Heart left ventricle (tissue), 16 donors: ENCODE measurements at regions not wholly inside any gene's neighbourhood (a gene's known extent, or its start where the extent isn't known, plus 50 kb on each side); places are given as distances from the start of the nearest gene placed in this dataset.

ENCODE experiments used
- ATAC-seq, 4 donors: fragments of 200-7000 bp; cut with Tn5 transposase; one replicate each; pipeline ENCODE4 v1.9.1; 2020 to 2022; ENCODE audit warnings: moderate library complexity in 4 of 4, mild to moderate bottlenecking in 3 of 4, moderate number of reproducible peaks in 1 of 4
- DNase-seq, 5 donors: peaks; one replicate each; pipeline ENCODE4 v3.0.0-alpha.2; 2020
- H3K27ac ChIP-seq, 12 donors: fragments of 200-600 bp; sonication (generic) in 4 of 12; one replicate each; pipeline versions ENCODE4 v1.5.0 to v1.8.0; 2016 to 2022; ENCODE audit warnings: mild to moderate bottlenecking in 2 of 12
- H3K27me3 ChIP-seq, 9 donors: fragments of 200-600 bp; sonication (generic) in 2 of 9; one replicate each; pipeline versions ENCODE4 v1.5.1 to v1.8.0; 2016 to 2022; ENCODE audit warnings: mild to moderate bottlenecking in 3 of 9
- H3K36me3 ChIP-seq, 9 donors: fragments of 200-600 bp; sonication (generic) in 2 of 9; one replicate each; pipeline versions ENCODE4 v1.5.0 to v1.8.0; 2018 to 2022; ENCODE audit warnings: mild to moderate bottlenecking in 2 of 9
- H3K4me1 ChIP-seq, 12 donors: fragments of 200-600 bp; sonication (generic) in 4 of 12; one replicate each; pipeline versions ENCODE4 v1.5.0 to v1.8.0; 2016 to 2022; ENCODE audit warnings: mild to moderate bottlenecking in 3 of 12
- H3K4me3 ChIP-seq, 12 donors: fragments of 200-600 bp; sonication (generic) in 4 of 12; one replicate each; pipeline versions ENCODE4 v1.5.0 to v1.8.0; 2017 to 2022; ENCODE audit warnings: mild to moderate bottlenecking in 9 of 12, moderate library complexity in 4 of 12
- H3K9me3 ChIP-seq, 12 donors: fragments of 200-600 bp; sonication (generic) in 4 of 12; one replicate each; pipeline versions ENCODE4 v1.5.0 to v1.8.0; 2016 to 2022; ENCODE audit warnings: mild to moderate bottlenecking in 1 of 12
- POLR2A ChIP-seq, 2 donors: fragments of 450-650 bp; IDR thresholded peaks; one replicate each; pipeline ENCODE4 v1.6.1; 2017; ENCODE audit warnings: antibody characterized with exemption in 2 of 2, mild to moderate bottlenecking in 2 of 2, moderate library complexity in 2 of 2
- WGBS, 4 donors: extraction: QIAGEN DNeasy Blood & Tissue Kit in 2 of 4; methylation state at CpG; one replicate each; pipeline versions ENCODE4 v1.1.5 to v1.1.7; 2013 to 2018; 5-methylcytosine and 5-hydroxymethylcytosine counted together
- intact Hi-C, 10 donors: fragments of 100-400 bp; cut with DNase I; formaldehyde crosslinking; loops; one replicate each; pipeline versions ENCODE4 v1.11.1 to v1.14.2; 2022
- TF ChIP-seq, protein P1 (sequence below), 12 donors: fragments of 200-600 bp; sonication (generic) in 4 of 12; IDR thresholded peaks; one replicate each; pipeline versions ENCODE4 v1.5.0 to v1.8.0; 2018 to 2022; ENCODE audit warnings: antibody characterized with exemption in 12 of 12, mild to moderate bottlenecking in 5 of 12
- donor health status: ischemic (EF 13 %, LVEDD 7.1; RV severe dilation, severe dysfunction).
- donor health status: healthy with polysubstance abuse.
- donor health status: DM: no; HTN: yes; CAD: no.
- donor health status: DM: no; HTN: no; CAD: no.
- donor health status: ischemic (EF 25% LVEDD 6.9; RV normal size, moderate dysfunction).
- donor health status: ischemic (EF 25% LVEDD 5.7; RV mildly dilated, moderate dysfunction).
- donor health status: healthy.
- donor health status: DM: yes; HTN: yes; CAD: no.
- donor health status: ischemic (EF 35%, LVEDD 5.7; RV mildly dilated, moderate dysfunction).
- donor health status: nonischemic (EF 11% LVEDD 7.7; RV severe dilation, severe dysfunction).
- donor health status: DM: yes; HTN: yes; CAD: no.
- donor health status: PGD.
- donor health status: ischemic (EF 29% LVEDD 5.4; RV normal size, mild dysfunction).
- donor health status: nonischemic (EF 23%, LVEDD 6.1; RV moderate dilation, normal function).

DNA sequence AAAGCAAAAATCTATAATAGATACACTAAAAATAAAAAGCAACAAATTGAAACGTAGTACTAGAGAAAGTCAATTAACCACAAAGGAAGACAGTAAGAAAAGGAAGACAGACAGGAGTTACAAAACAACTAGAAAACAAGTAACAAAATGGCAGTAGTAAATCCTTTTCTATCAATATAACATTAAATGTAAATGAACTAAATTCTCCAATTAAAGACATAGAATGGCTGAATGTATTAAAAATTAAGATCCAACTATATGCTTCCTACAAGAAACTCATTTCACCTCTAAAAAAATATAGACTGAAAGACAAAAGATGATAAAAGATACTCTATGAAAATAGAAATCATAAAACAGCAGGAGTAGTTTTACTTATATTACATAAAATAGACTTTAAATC, 79.1 kb downstream of the CTH start:
- intact Hi-C loops = no loop called here
- TF ChIP-seq, protein P1, sequence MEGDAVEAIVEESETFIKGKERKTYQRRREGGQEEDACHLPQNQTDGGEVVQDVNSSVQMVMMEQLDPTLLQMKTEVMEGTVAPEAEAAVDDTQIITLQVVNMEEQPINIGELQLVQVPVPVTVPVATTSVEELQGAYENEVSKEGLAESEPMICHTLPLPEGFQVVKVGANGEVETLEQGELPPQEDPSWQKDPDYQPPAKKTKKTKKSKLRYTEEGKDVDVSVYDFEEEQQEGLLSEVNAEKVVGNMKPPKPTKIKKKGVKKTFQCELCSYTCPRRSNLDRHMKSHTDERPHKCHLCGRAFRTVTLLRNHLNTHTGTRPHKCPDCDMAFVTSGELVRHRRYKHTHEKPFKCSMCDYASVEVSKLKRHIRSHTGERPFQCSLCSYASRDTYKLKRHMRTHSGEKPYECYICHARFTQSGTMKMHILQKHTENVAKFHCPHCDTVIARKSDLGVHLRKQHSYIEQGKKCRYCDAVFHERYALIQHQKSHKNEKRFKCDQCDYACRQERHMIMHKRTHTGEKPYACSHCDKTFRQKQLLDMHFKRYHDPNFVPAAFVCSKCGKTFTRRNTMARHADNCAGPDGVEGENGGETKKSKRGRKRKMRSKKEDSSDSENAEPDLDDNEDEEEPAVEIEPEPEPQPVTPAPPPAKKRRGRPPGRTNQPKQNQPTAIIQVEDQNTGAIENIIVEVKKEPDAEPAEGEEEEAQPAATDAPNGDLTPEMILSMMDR (IDR thresholded peaks at IDR 0.05) = no peak
- no peak for TF ChIP-seq POLR2A (IDR thresholded peaks at IDR 0.05)
- Histone ChIP-seq H3K36me3 (no peaks in the 10 kb centered on the region), H3K9me3 (peaks cover 0 to 4% (median 0%) of the 10 kb centered on the region in 12 donors), H3K27ac (no peak overlapping the region), H3K4me3 (no peak overlapping the region), H3K4me1 (peaks cover 0 to 13% (median 3%) of the 10 kb centered on the region in 12 donors), H3K27me3 (no peaks in the 10 kb centered on the region)
- 89 to 95% (median 94%) methylated on average over 1 of the region's 1 CpG for whole genome bisulfite sequencing, 4 donors
- DNase-seq = no peak
- ATAC-seq = no peak

DNA sequence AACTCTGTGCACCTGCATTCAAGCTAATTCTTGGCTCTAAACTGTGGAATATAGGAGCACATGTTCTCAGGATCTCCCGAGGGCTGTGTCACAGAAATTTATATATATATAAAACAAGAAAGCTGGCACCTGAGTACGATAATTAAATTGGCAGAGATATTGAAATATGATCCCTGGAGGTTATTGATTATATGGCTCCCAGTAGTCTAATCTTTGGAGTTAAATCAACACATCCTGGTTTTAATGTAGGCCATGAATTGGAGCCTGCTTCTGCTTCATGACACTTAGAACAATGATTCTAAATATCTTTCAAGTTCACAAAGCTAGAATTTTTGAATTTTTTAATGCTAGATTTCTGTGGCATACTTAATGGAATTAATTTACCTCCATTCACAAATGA, 84.3 kb downstream of the CTH start:
- 76 to 80% (median 79%) methylated on average over 2 of the region's 2 CpGs for WGBS, 4 donors

DNA sequence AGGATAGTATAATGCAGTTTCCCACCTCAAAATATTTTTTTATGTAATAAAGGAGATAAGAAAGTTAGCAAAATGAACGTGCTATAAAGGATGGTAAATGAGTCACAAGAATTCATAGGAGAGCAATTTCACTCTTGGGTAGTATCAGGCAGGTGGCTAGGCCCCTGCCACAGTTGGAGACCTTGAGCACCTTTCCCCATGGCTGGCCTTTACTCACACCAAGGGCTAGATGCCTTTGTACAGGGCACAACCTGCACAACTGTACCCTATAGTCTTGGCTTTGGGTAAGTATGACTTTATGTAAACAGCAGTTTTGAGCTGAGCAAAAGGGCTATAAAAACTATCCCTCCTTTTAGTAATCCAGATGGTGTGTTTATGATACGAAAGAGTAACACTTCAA, 85.1 kb downstream of the CTH start:
- intact Hi-C loops = no loop called here
- Histone ChIP-seq H3K9me3 (no peaks in the 10 kb centered on the region), H3K27me3 (no peaks in the 10 kb centered on the region), H3K4me3 (no peak overlapping the region), H3K4me1 (no peaks in the 10 kb centered on the region), H3K36me3 (no peaks in the 10 kb centered on the region), H3K27ac (no peak overlapping the region)
- ATAC-seq (no peak), DNase-seq (no peak)
- TF ChIP-seq, protein P1 (IDR thresholded peaks at IDR 0.05) = no peak
- no peak for TF ChIP-seq POLR2A (IDR thresholded peaks at IDR 0.05)
- WGBS, 4 donors = 76 to 81% (median 78%) methylated on average over 2 of the region's 2 CpGs

More for the DNA sequence above, 84.3 kb downstream of the CTH start:
- intact Hi-C loops = no loop called here
- TF ChIP-seq, protein P1 (IDR thresholded peaks at IDR 0.05) = no peak
- no peak for TF ChIP-seq POLR2A (IDR thresholded peaks at IDR 0.05)
- Histone ChIP-seq H3K27ac (no peak overlapping the region), H3K36me3 (no peaks in the 10 kb centered on the region), H3K4me1 (no peaks in the 10 kb centered on the region), H3K4me3 (no peak overlapping the region), H3K9me3 (peaks cover 0 to 1% (median 0%) of the 10 kb centered on the region in 12 donors), H3K27me3 (no peaks in the 10 kb centered on the region)
- DNase-seq (no peak), ATAC-seq (no peak)

DNA sequence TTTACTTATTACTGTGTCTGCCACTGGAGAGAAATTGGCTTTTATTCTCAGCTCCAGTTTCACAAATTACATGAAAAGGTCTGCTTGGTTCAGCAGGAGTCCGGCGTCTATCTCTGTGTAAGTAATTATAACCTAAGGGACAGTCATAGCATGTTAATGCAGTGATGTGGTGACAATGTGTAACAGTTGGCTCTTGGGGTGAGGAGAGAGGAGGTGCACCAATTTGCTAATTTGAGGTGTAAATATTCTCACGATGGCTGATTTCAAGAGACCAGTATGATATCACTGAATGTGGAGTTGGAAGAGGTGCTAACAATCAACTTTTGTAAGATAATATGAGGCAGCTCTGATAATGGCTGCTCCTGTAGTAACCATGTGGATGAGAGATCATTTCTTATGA, 86.1 kb downstream of the CTH start:
- no peaks in the 10 kb centered on the region for H3K27me3 ChIP-seq
- no peak overlapping the region for H3K27ac ChIP-seq
- H3K9me3 ChIP-seq = no peaks in the 10 kb centered on the region
- H3K4me1 ChIP-seq = no peaks in the 10 kb centered on the region
- no peak for ATAC-seq
- DNase-seq = no peak
- intact Hi-C loops = no loop called here
- no peak overlapping the region for H3K4me3 ChIP-seq
- no peaks in the 10 kb centered on the region for H3K36me3 ChIP-seq
- TF ChIP-seq POLR2A (IDR thresholded peaks at IDR 0.05) = no peak
- TF ChIP-seq, protein P1 (IDR thresholded peaks at IDR 0.05) = no peak
- 37 to 53% (median 42%) methylated on average over 3 of the region's 3 CpGs for WGBS, 4 donors
